NCI-H69 (cell line): ENCODE measurements at regions not wholly inside any gene's neighbourhood (a gene's known extent, or its start where the extent isn't known, plus 50 kb on each side); places are given as distances from the start of the nearest gene placed in this dataset.
A peak's percentile ranks its signal among the peaks of the same experiment; 100 is the strongest.

ENCODE experiments used
- DNase-seq: peaks from one replicate; lab custom pipeline; 2025; lab: John Stamatoyannopoulos, UW

DNA sequence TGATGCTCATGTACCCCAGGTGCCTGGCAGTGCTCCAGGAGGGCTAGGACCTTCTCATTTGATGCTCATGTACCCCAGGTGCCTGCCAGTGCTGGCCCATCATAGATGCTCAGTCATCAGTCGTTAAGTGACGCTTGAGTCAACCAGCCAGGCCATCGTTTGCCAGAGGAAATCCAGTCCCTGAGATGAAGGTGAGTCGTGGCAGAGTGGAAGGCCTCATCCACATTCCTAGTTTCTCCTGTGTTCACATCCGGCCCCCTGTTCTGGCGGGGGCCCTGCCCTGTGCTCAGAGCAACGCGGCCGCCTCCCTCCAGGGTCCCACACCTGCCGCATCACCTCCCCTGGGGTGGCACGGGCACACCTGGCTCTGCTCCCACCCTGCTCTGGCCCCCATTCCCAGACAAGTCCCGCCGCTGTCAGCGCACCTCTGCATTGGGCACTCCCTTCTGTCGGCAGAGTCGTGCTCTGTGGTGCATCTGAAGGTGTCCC lies 279.9 kb downstream of the BRD1 start:
- DNase-seq, result no peak

- no peak for DNase-seq
These were observed 280.7 kb downstream of the BRD1 start for GRCh38 chr22:49546811-49547585.

DNA sequence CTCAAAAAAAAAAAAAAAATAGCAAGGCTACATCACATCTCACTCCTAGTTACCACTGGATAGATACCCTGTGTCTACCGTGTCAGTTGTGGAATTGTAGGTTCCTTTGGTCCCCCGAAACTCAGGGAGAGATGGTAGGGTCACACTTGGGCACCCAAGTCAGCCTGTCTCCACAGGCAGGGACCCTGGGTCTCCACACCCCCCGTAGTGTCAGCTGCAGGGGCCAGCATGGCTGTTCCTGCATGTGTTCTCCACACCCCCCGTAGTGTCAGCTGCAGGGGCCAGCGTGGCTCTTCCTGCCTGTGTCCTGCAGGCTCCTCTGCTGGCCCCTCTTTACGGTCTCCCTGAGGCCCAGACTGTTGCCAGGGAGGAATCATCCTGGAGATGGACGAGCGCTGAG lies 282.1 kb downstream of the BRD1 start:
- no peak for DNase-seq

DNA sequence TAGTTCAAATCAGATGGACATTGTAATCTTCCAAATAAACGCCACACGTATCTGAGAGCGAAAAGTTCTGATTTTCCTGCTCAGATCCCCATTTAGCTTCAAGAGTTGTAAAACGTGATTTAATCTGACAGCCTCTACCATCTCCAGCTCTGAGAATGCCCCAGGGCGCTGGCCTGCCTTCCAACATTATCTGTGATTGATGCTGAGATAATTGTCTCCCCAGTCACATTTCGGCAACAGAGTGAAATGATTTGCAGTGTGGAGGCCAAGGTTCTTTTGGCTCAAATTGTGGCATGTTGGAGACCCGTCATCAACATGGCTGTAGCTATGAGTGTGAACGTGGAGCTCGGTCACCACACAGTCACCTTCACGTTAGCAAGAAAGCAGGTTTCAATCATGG lies 283.4 kb downstream of the BRD1 start:
- peak; percentile 53 for DNase-seq

- DNase-seq, result no peak
These were observed 283.8 kb downstream of the BRD1 start for GRCh38 chr22:49543876-49544275.

GRCh38 chr22:49541693-49542230 lies 285.9 kb downstream of the BRD1 start:
- DNase-seq, result no peak

- no peak for DNase-seq
These were observed 286.6 kb downstream of the BRD1 start for GRCh38 chr22:49540913-49541692.

GRCh38 chr22:49540084-49540912 lies 287.4 kb downstream of the BRD1 start:
- no peak for DNase-seq

GRCh38 chr22:49538006-49538405 lies 289.7 kb downstream of the BRD1 start:
- DNase-seq, result no peak

- no peak for DNase-seq
These were observed 291.0 kb downstream of the BRD1 start for GRCh38 chr22:49536571-49537131.

DNA sequence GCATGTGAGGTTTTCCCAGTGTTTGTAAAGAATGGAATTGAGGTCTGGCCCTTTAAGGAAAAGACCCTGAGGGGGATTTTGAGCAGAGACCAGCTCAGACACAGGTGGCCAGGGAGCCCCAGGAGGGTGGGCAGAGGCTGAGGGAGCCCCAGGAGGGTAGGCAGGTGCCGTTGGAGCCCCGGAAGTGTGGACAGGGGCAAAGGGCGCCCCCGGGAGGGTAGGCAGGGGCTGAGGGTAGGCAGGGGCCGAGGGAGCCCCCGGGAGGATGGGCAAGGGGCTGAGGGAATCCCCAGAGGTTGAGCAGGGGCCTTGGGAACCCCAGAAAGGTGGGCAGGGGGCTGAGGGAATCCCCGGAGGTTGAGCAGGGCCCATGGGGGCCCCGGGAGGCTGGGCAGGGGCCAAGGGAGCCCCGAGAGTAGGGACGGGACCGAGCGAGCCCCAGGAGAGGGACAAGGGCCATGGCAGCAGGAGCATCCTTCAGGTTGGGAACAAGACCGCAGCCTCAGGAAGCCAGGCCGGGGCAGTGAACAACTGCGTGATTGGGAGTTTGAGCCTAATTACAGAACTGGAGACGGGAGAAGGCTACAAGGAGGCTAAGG lies 292.0 kb downstream of the BRD1 start:
- no peak for DNase-seq

GRCh38 chr22:49535126-49535525 lies 292.5 kb downstream of the BRD1 start:
- DNase-seq, result no peak

DNA sequence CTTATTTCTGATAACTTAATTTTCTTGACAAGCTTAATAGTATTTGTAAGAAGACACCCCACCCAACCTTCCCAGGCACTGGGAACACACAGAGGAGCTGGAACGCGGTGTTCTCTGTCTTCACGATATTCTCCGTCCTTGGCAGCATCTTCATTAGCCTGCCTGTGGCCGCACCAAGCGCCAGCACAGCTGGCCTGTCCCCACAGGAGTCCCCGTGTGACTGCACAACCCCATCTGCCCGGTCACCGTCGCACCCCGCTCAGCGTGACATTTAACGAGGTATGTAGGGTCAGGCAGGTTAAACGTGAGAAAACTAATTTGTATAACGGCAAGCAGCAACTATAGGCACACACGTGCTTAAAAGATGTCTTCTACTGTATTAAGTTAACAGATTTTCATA lies 293.3 kb downstream of the BRD1 start:
- no peak for DNase-seq

DNA sequence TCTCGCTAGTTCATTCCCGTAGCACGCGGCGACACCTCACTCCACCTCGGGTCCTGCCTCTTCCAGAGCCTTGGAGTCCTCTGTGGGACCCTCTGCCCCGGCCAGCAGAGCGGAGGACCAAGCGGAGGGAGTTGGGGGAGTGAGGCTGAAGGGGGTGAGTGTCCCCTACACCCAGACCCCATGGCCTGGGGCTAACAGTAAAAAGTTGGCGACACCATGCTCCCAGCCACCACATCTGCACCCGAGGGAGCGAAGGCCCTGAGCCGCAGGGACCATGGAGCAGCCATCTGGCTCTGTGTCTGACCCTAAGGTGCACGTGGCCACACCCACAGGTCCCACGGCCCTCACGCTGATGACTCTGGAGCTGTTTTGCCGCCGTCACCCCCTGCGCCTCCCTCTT lies 293.8 kb downstream of the BRD1 start:
- DNase-seq, result no peak

GRCh38 chr22:49532869-49533802 lies 294.5 kb downstream of the BRD1 start:
- DNase-seq, result peak; percentile 80

- DNase-seq, result no peak
These were observed 296.3 kb downstream of the BRD1 start for GRCh38 chr22:49531368-49531791.

DNA sequence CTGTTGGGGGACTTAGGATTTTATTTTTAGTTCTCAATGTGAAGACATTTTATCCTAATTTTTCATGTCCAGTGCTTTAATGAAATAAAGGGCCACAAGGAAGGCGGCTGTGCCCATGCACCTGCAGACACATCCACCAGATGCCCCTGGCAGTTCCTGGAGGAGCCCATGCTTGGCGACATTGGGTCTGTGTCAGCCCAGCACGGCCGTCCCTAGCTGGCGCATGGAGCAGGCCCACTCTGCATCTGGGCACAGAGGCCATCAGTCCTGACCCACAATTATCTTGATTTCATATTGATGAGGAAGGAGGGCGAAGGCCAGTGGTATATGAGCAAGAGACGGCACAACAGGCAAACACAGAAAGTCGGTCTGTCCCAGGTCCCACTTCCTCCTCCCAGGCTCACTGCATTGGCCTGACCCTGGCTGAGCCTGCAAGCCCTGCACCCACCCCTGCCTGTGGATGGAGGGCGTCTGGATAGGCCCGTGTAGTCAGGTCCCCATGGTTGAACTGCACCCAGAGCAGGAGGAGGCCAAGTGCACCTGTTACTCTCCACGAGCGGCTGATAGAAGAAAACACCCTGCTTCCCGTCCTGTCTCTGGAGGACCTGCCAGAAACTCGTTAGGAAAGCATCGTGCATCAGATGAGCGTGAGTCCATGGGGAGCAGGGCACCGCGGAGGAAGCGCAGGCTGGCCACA lies 296.9 kb downstream of the BRD1 start:
- DNase-seq, result no peak

DNA sequence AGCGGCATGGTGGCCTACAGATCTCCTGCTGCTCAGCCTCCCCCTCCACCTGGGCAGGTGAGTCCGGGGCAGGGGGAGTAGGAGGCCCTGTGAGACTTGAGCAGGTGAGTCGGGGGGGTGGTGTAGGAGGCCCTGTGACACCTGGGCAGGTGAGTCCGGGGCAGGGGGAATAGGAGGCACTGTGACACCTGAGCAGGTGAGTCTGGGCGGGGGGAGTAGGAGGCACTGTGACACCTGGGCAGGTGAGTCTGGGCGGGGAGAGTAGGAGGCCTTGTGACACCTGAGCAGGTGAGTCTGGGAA lies 299.3 kb downstream of the BRD1 start:
- DNase-seq, result no peak

DNA sequence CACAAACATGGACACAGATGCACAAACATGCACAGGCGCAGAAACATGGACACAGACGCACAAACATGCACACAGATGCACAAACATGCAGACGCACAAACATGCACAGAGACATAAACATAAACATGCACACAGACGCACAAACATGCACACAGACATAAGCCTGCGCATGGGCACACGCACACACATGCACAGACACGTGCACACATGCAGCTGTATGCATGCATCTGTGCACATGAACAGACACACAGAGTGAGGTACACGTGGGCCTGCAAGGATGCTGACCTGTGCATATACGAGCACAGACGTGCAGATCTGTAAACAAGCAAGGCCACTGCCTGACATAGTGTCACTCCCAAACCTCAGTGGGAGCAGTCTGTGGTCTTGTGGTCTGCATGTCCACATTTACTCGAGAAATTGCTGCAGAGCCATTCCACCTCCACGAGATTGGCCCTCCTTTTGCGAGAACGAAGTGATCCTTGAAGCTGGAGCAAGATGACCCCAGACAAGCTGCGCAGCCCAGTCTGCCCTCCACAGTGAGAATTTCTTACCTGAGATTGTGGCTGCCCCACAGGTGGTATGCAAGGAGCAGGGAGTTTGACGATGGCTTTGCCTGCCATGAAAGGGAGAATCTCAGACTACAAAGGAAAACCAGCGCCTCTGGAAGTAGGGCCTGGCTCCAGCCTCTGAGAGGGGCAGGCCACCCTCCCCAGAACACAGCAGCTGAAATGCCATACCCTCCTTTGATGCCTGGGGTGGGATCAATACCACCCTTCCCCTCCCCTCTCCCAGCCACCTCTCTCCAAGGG lies 299.9 kb downstream of the BRD1 start:
- no peak for DNase-seq
